COLO668 (cell line): ENCODE measurements at regions not wholly inside any gene's neighbourhood (a gene's known extent, or its start where the extent isn't known, plus 50 kb on each side); places are given as distances from the start of the nearest gene placed in this dataset.
"Not testable (repeated sequence)": the region's sequence is repeated elsewhere in the genome, so short reads cannot be mapped to it uniquely, and the experiment has no call there.

ENCODE experiments used
- DNase-seq: peaks from one replicate; lab custom pipeline; 2025; ENCODE audit not compliant: unreplicated experiment; lab: John Stamatoyannopoulos, UW

GRCh38 chr4:38330321-38330720, 333.7 kb upstream of the KLF3 start:
- DNase-seq: no peak

DNA sequence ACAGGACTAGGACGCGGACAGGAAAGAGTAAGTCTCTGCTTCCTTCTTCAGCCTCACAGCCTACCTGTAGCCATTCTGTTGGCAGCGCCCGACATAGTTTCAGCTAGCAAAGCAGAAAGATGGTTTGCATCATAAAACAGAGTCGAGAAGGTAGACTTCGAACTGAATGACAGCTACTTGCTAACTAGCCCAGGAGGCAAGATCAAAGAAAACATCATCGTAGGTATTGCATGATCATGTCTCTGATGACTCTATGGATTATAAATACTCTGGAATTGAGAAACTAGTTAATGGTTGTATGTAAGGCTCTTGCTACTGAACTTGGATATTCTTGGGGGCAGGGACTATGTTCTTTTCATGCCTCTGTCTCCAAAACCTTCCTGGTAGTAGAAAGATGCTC, 333.1 kb upstream of the KLF3 start:
- no peak for DNase-seq

GRCh38 chr4:38332699-38333098, 331.3 kb upstream of the KLF3 start:
- no peak for DNase-seq

DNA sequence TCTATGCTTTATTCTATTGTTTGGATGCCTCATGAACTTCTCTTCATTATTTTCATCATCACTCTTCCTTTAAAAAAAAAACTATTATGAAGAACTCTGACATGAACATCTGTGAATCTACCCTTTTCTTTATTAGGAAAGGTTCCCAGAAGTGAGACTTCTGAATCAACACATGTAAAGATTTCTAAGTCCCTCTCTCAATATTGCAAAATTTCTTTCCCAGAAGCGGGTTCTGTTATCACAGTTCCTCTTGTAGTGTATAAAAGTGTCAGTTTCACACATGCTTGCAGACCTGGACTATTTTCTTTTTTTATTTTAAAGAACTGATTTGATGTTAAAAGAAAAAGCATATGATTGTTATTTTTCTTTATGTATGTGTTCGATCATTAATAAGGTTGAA, 330.8 kb upstream of the KLF3 start:
- DNase-seq: no peak

GRCh38 chr4:38334791-38335190, 329.2 kb upstream of the KLF3 start:
- no peak for DNase-seq

- not testable (repeated sequence) for DNase-seq
These were observed 325.1 kb upstream of the KLF3 start for GRCh38 chr4:38338939-38339338.

GRCh38 chr4:38343608-38344007, 320.4 kb upstream of the KLF3 start:
- DNase-seq: no peak

DNA sequence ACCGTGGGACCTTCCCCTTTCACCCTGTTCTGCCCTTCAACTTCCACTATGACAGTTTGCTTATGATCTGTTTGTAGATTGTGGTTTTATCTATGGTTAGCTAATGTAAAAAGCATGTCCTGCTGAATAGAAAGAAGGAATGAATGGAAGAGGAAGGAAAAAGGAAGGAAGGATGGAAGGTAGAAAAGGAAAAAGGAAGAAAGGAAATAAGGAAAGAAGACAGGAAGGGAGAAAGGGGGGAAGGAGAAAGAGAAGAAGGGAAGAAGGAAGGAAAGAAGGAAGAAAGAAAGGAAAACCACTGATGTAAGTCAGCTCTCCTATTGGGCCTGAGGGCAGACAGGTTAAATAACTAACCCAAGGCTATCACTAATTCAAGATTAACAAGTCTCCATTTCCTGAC, 319.1 kb upstream of the KLF3 start:
- DNase-seq: no peak

DNA sequence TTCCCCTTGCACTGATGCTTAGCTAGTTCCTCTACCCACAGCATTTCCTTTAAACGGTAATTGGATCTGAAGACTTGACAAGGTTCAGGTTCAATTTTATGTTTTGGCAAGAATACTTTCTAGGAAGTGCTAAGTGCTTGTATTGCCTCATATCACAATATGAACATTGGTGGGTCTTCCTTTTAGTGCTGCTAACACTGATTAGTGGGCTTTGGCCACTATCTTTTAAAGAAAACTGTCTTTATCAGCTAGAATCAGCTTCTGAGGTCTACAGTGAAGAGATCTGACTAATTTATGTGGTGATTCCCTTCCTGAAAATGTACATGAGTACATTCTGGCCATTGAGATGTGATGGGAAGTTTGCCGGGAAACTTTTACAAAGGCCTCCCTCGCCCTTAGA, 316.7 kb upstream of the KLF3 start:
- no peak for DNase-seq

DNA sequence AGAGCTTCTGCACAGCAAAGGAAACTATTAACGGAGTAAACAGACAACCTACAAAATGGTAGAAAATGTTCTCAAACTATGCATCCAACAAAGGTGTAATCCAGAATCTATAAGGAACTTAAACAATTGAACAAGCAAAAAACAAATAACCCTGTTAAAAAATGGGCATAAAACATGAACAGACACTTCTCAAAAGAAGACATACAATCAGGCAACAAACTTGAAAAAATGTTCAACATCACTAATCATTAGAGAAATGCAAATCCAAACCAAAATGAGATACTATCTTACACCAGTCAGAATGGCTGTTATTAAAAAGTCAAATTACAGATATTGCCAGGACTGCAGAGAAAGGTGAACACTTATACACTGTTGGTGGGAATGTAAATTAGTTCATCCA, 309.6 kb upstream of the KLF3 start:
- no peak for DNase-seq

- DNase-seq: no peak
These were observed 309.1 kb upstream of the KLF3 start for GRCh38 chr4:38354872-38355271.

- no peak for DNase-seq
These were observed 307.3 kb upstream of the KLF3 start for GRCh38 chr4:38356686-38357085.

DNA sequence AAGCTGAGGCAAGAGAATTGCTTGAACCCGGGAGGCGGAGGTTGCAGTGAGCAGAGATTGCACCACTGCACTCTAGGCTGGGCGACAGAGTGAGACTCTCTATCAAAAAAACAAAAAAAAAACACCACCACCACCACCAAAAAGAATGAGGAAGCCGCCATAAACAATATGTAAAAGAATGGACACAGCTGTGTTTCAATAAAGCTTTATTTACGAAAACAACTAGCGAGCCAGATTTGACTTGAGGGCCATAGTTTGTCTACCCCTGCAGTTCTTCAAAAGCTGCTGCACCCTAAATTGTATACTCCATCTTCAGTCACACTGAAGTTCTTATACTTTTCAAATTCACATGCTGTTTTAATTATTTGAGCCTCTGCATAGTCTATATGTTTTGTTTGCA, 306.5 kb upstream of the KLF3 start:
- DNase-seq: no peak

- no peak for DNase-seq
These were observed 304.9 kb upstream of the KLF3 start for GRCh38 chr4:38359113-38359512.

GRCh38 chr4:38360201-38360600, 303.8 kb upstream of the KLF3 start:
- DNase-seq: no peak

DNA sequence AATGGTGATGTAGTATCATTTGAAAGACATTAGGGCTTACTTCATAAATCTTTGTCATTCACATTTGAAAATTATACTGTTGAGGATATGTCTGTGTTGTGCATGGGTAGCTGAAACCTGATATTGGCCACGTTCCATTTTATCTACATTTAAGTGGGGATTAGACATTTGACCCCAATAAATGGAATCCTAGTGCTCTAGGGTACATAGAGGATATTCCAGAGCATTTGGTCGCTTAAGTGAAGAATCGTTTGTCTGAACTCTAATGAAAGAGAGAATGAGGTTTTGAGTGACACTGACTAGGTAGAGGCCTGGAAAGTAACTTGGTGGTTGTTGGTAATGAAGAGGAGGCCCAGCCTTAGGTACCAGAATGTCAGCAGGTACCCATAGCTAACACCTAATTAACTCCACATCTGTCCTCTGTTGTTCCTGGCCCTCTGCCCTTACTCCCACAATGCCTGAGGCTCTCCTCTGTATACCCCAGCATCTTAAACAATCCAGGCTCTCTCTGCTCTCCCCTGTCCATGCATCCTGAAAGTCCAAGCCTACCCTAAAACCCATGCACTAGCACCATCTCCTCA, 299.5 kb upstream of the KLF3 start:
- DNase-seq: no peak

DNA sequence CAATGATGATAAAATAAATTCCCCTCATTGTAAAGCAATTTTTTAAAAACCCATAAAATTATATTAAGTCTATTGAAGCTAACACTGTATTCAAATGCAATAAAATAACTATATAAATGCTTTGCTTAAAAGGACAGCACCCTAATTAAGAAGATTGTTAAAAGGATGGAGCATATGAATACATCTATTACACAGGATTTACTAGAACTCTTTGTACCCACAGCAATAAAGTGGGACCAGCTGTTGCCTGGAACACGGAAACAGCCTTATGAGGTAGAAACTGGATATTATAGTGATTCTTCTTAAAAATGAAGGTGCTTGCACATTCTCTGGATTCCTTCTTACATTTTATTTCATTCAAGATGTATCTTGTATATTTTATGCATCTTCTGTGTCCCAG, 298.7 kb upstream of the KLF3 start:
- DNase-seq: no peak

GRCh38 chr4:38365748-38366310, 298.2 kb upstream of the KLF3 start:
- DNase-seq: peak; percentile 49

DNA sequence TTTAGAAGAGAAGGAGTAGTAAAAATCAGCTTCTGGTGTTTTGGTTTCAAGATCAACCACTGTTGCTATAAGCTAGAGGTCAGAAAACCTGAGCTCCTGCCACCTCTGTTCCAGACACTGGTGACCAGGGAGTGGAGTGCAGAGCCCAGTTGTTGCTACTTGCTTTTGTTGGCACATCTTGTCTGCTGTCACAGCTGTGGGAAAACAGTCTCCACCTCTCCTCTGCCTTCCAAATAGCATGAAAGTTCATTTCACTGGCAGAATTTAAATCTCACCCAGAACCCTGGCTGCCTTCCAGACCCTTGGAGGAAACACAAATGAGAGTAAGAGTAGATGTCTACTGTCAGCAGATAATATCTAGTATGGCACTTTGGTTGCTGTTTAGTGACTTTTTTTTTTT, 297.5 kb upstream of the KLF3 start:
- no peak for DNase-seq

DNA sequence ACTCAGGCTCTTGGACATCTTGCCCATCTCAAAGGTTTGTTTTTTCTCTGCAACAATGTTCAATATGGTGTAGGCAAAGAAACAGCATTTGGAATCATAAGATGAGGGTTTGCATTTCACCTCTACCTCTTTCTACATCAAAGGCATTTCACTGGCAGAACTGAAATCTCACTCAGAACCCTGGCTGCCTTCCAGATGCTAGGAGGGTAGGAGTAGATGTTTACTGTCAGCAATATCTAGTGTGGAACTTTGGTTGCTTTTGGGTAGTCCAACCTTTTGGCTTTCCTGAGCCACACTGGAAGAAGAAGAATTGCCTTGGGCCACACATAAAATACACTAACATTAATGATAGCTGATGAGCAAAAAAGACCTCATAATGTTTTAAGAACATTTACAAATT, 297.0 kb upstream of the KLF3 start:
- DNase-seq: no peak

DNA sequence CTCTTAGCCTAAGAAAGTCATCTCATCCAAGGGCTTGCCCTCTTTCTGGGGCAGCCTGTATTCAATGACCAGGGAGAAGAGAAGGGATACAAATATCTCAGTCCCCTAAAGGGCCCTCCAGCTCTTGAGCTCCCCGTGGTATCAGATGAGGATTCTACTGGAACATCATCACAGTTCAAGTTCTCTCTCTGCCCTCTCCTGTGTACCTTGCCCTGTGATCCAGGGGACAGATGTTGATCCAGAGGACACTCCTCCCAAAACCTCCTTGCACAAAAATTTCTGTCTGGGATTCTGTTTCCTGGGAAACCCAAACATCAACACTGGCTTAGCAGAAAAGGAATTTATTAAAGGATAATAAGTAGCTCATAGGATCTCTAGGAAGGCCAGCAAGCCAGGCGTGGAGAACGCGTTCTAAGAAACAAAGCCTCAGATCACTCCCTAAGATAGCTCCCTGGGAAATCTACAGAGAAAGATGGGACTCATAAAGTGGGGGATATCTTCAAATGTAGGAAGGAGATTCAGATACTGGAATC, 296.3 kb upstream of the KLF3 start:
- no peak for DNase-seq

DNA sequence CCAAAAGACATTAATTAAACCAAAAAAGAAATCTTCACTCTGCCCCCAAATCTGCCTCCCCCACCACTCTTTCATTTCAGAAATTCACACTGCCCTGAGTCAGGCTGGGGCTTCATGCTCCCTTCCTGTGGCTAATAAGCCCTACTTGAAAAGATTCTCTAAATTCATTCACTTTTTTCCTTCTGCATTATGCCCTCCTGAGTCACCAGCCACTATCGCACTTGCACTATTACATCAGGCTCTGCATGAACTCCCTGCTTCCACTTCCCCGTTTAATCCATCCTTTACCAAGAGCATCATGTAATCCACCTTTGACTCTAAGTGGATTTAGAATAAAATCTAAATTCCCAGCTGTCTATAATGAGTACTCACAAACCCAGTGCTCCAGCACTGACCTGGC, 295.4 kb upstream of the KLF3 start:
- no peak for DNase-seq

- DNase-seq: no peak
These were observed 292.6 kb upstream of the KLF3 start for GRCh38 chr4:38371391-38371851.
